SK-N-SH treated with all-trans-retinoic acid at 6 μM for 48 hours (cell line): ENCODE measurements at regions not wholly inside any gene's neighbourhood (a gene's known extent, or its start where the extent isn't known, plus 50 kb on each side); places are given as distances from the start of the nearest gene placed in this dataset.

Source experiments
- PATZ1 ChIP-seq: fragments of 250-450 bp; sonication (Bioruptor Pico); IDR thresholded peaks from 2 replicates; pipeline ENCODE4 v1.8.0; 2020; ENCODE audit warnings: mild to moderate bottlenecking, moderate library complexity, borderline replicate concordance
- RARB ChIP-seq: fragments of 250-450 bp; sonication (Bioruptor Pico); IDR thresholded peaks from 2 replicates; pipeline ENCODE4 v1.8.0; 2021; ENCODE audit warnings: mild to moderate bottlenecking, moderate library complexity
- ZFP3 ChIP-seq: fragments of 250-450 bp; sonication (Bioruptor Pico); IDR thresholded peaks from 2 replicates; pipeline ENCODE4 v1.5.0; 2020; ENCODE audit warnings: mild to moderate bottlenecking, moderate library complexity
- ZFP30 ChIP-seq: fragments of 450-650 bp; formaldehyde crosslinking; IDR thresholded peaks from 2 replicates; pipeline ENCODE4 v1.5.0; 2022; ENCODE audit warnings: mild to moderate bottlenecking, moderate library complexity
- ZNF70 ChIP-seq: fragments of 450-650 bp; formaldehyde crosslinking; IDR thresholded peaks from 2 replicates; pipeline ENCODE4 v1.5.0; 2020; ENCODE audit warnings: mild to moderate bottlenecking, moderate library complexity

GRCh38 chr1:79150576-79150975 lies 144.0 kb upstream of the ADGRL4 start:
- TF ChIP-seq PATZ1 (CRISPR knock-in tag) (no peak), ZFP30 (CRISPR knock-in tag) (no peak), ZFP3 (no peak), RARB (CRISPR knock-in tag) (no peak), ZNF70 (CRISPR knock-in tag) (no peak)
